HEK293 (cell line): ENCODE measurements at regions not wholly inside any gene's neighbourhood (a gene's known extent, or its start where the extent isn't known, plus 50 kb on each side); places are given as distances from the start of the nearest gene placed in this dataset.

Source experiments
- CTCF ChIA-PET: fragments of 350-600 bp; formaldehyde crosslinking; extraction: SDS; loops from one replicate; lab custom pipeline; 2021; ENCODE audit warnings: antibody characterized with exemption; lab: Yijun Ruan, JAX
- POLR2A ChIA-PET: fragments of 300-600 bp; formaldehyde crosslinking; extraction: SDS; loops from one replicate; lab custom pipeline; 2020; ENCODE audit warnings: antibody characterized with exemption, inconsistent platforms; lab: Yijun Ruan, JAX
- H3K27ac ChIP-seq: fragments of 200-500 bp; sonication (Bioruptor generic); 2 replicates; pipeline ENCODE4 v1.5.1; 2014; ENCODE audit warnings: low read depth, low read length, control low read depth, inconsistent platforms; ENCODE audit errors: extremely low read depth
- H3K36me3 ChIP-seq, 2 experiments: fragments of 200-500 bp in 1 of 2; sonication (Bioruptor generic) in 1 of 2; 1 replicate in 1 of 2; 2 replicates in 1 of 2; pipeline ENCODE4 v1.5.1; 2014 to 2017; ENCODE audit warnings: inconsistent platforms in 2 of 2, low read length in 2 of 2; ENCODE audit not compliant: control insufficient read depth in 2 of 2, insufficient read depth in 1 of 2
- H3K4me1 ChIP-seq: fragments of 200-500 bp; sonication (Bioruptor generic); 2 replicates; pipeline ENCODE4 v1.5.1; 2014; ENCODE audit warnings: mild to moderate bottlenecking, low read length, inconsistent platforms; ENCODE audit not compliant: control insufficient read depth, insufficient read depth
- H3K4me3 ChIP-seq: 2 replicates; pipeline ENCODE4 v1.5.1; 2011; ENCODE audit warnings: low read depth, mild to moderate bottlenecking, control low read depth, low read length, moderate library complexity
- H3K9me3 ChIP-seq: fragments of 200-500 bp; sonication (Bioruptor generic); 2 replicates; pipeline ENCODE4 v1.5.1; 2014; ENCODE audit warnings: low read depth, low read length, inconsistent platforms; ENCODE audit not compliant: control insufficient read depth, insufficient read depth
- CTCF ChIP-seq: fragments of 450-650 bp; formaldehyde crosslinking; IDR thresholded peaks from 2 replicates; pipeline ENCODE4 v1.5.1; 2016; ENCODE audit warnings: missing biosample characterization, missing genetic modification characterization
- MZF1 ChIP-seq: fragments of 450-650 bp; formaldehyde crosslinking; IDR thresholded peaks from 2 replicates; pipeline ENCODE4 v1.5.1; 2017; ENCODE audit warnings: missing biosample characterization, missing genetic modification characterization, borderline replicate concordance
- TRIM28 ChIP-seq: IDR thresholded peaks from 2 replicates; pipeline ENCODE4 v1.6.1; 2011; ENCODE audit warnings: low read length, control low read depth, borderline replicate concordance
- ZBTB20 ChIP-seq: fragments of 450-650 bp; formaldehyde crosslinking; IDR thresholded peaks from 2 replicates; pipeline ENCODE4 v1.5.1; 2016; ENCODE audit warnings: missing biosample characterization, missing genetic modification characterization
- ZFP3 ChIP-seq: fragments of 450-650 bp; formaldehyde crosslinking; IDR thresholded peaks from 2 replicates; pipeline ENCODE4 v1.5.1; 2016; ENCODE audit warnings: low read depth, missing biosample characterization, missing genetic modification characterization
- ZNF148 ChIP-seq: fragments of 450-650 bp; formaldehyde crosslinking; IDR thresholded peaks from 2 replicates; pipeline ENCODE4 v1.5.0; 2017; ENCODE audit warnings: missing biosample characterization, missing genetic modification characterization, borderline replicate concordance
- ZNF174 ChIP-seq: fragments of 450-650 bp; formaldehyde crosslinking; IDR thresholded peaks from 2 replicates; pipeline ENCODE4 v1.5.0; 2017; ENCODE audit warnings: missing biosample characterization, mild to moderate bottlenecking, missing genetic modification characterization
- ZNF175 ChIP-seq: fragments of 450-650 bp; formaldehyde crosslinking; IDR thresholded peaks from 2 replicates; pipeline ENCODE4 v1.5.1; 2016; ENCODE audit warnings: missing biosample characterization, missing genetic modification characterization
- ZNF211 ChIP-seq: fragments of 450-650 bp; formaldehyde crosslinking; IDR thresholded peaks from 2 replicates; pipeline ENCODE4 v1.5.1; 2016; ENCODE audit warnings: low read depth, missing biosample characterization, missing genetic modification characterization
- ZNF302 ChIP-seq: fragments of 450-650 bp; formaldehyde crosslinking; IDR thresholded peaks from 2 replicates; pipeline ENCODE4 v1.5.1; 2016; ENCODE audit warnings: missing biosample characterization, missing genetic modification characterization, low read depth
- ZNF335 ChIP-seq: fragments of 450-650 bp; formaldehyde crosslinking; conservative IDR thresholded peaks from 2 replicates; pipeline ENCODE4 v1.5.1; 2016; ENCODE audit warnings: missing biosample characterization, missing genetic modification characterization
- ZNF37A ChIP-seq: fragments of 450-650 bp; IDR thresholded peaks from 2 replicates; pipeline ENCODE4 v1.5.1; 2018; ENCODE audit warnings: missing biosample characterization, missing genetic modification characterization
- ZNF391 ChIP-seq: fragments of 450-650 bp; formaldehyde crosslinking; IDR thresholded peaks from 2 replicates; pipeline ENCODE4 v1.5.1; 2016; ENCODE audit warnings: low read depth, missing biosample characterization, missing genetic modification characterization, borderline replicate concordance
- ZNF423 ChIP-seq: fragments of 450-650 bp; formaldehyde crosslinking; IDR thresholded peaks from 2 replicates; pipeline ENCODE4 v1.5.1; 2016; ENCODE audit warnings: missing biosample characterization, missing genetic modification characterization
- ZNF518A ChIP-seq: fragments of 450-650 bp; formaldehyde crosslinking; conservative IDR thresholded peaks from 2 replicates; pipeline ENCODE4 v1.5.1; 2016; ENCODE audit warnings: low read depth, missing biosample characterization, missing genetic modification characterization
- ZNF544 ChIP-seq: fragments of 450-650 bp; formaldehyde crosslinking; IDR thresholded peaks from 2 replicates; pipeline ENCODE4 v1.5.0; 2017; ENCODE audit warnings: missing biosample characterization, missing genetic modification characterization
- ZNF561 ChIP-seq: fragments of 450-650 bp; IDR thresholded peaks from 2 replicates; pipeline ENCODE4 v1.5.1; 2018; ENCODE audit warnings: missing biosample characterization, missing genetic modification characterization, borderline replicate concordance
- ZNF596 ChIP-seq: fragments of 450-650 bp; IDR thresholded peaks from 2 replicates; pipeline ENCODE4 v1.5.0; 2018; ENCODE audit warnings: missing biosample characterization, mild to moderate bottlenecking, missing genetic modification characterization, moderate library complexity
- ZNF623 ChIP-seq: fragments of 450-650 bp; formaldehyde crosslinking; IDR thresholded peaks from 2 replicates; pipeline ENCODE4 v1.5.1; 2016; ENCODE audit warnings: missing biosample characterization, missing genetic modification characterization
- ZNF768 ChIP-seq: fragments of 450-650 bp; formaldehyde crosslinking; IDR thresholded peaks from 2 replicates; pipeline ENCODE4 v1.5.1; 2018; ENCODE audit warnings: missing biosample characterization, mild to moderate bottlenecking, missing genetic modification characterization
- ZNF785 ChIP-seq: fragments of 450-650 bp; formaldehyde crosslinking; IDR thresholded peaks from 2 replicates; pipeline ENCODE4 v1.5.1; 2016; ENCODE audit warnings: missing biosample characterization, missing genetic modification characterization
- ZNF791 ChIP-seq: fragments of 450-650 bp; formaldehyde crosslinking; IDR thresholded peaks from 2 replicates; pipeline ENCODE4 v1.5.1; 2016; ENCODE audit warnings: missing biosample characterization, missing genetic modification characterization
- ZNF837 ChIP-seq: fragments of 450-650 bp; formaldehyde crosslinking; IDR thresholded peaks from 2 replicates; pipeline ENCODE4 v1.5.1; 2016; ENCODE audit warnings: missing biosample characterization, missing genetic modification characterization
- TF ChIP-seq, protein P1 (sequence below): fragments of 450-650 bp; formaldehyde crosslinking; conservative IDR thresholded peaks from 2 replicates; pipeline ENCODE4 v1.5.1; 2016; ENCODE audit warnings: low read depth, missing biosample characterization, missing genetic modification characterization

- TF ChIP-seq ZNF335 (tag by site-specific recombination) (no peak), MZF1 (no peak), ZBTB20 (no peak), ZNF837 (no peak), CTCF (tag by site-specific recombination) (no peak)
Measured at GRCh38 chr4:180423712-180424057, 1819.5 kb upstream of the TENM3 start (continued).

- POLR2A ChIA-PET = no interaction called here
- Histone ChIP-seq H3K4me3 (no peak overlapping the region), H3K36me3 (no peaks in the 10 kb centered on the region), H3K4me1 (peaks cover 4% of the 10 kb centered on the region; the same call in 1 of the 2 replicates), H3K27ac (no peak overlapping the region), H3K9me3 (no peaks in the 10 kb centered on the region)
- TF ChIP-seq ZNF391 (tag by site-specific recombination) (no peak), ZNF37A (tag by site-specific recombination) (no peak), ZNF768 (no peak), ZNF785 (tag by site-specific recombination) (no peak), ZNF596 (tag by site-specific recombination) (no peak), ZNF175 (tag by site-specific recombination) (no peak), ZNF423 (tag by site-specific recombination) (no peak), ZNF561 (no peak), ZFP3 (tag by site-specific recombination) (no peak), ZNF174 (tag by site-specific recombination) (no peak), ZNF791 (tag by site-specific recombination) (no peak), ZNF211 (tag by site-specific recombination) (no peak), ZNF518A (no peak), ZNF623 (tag by site-specific recombination) (no peak), ZNF148 (tag by site-specific recombination) (no peak), TRIM28 (no peak), ZNF335 (tag by site-specific recombination) (no peak), ZNF544 (tag by site-specific recombination) (no peak), ZNF302 (tag by site-specific recombination) (no peak)
- TF ChIP-seq, protein P1, sequence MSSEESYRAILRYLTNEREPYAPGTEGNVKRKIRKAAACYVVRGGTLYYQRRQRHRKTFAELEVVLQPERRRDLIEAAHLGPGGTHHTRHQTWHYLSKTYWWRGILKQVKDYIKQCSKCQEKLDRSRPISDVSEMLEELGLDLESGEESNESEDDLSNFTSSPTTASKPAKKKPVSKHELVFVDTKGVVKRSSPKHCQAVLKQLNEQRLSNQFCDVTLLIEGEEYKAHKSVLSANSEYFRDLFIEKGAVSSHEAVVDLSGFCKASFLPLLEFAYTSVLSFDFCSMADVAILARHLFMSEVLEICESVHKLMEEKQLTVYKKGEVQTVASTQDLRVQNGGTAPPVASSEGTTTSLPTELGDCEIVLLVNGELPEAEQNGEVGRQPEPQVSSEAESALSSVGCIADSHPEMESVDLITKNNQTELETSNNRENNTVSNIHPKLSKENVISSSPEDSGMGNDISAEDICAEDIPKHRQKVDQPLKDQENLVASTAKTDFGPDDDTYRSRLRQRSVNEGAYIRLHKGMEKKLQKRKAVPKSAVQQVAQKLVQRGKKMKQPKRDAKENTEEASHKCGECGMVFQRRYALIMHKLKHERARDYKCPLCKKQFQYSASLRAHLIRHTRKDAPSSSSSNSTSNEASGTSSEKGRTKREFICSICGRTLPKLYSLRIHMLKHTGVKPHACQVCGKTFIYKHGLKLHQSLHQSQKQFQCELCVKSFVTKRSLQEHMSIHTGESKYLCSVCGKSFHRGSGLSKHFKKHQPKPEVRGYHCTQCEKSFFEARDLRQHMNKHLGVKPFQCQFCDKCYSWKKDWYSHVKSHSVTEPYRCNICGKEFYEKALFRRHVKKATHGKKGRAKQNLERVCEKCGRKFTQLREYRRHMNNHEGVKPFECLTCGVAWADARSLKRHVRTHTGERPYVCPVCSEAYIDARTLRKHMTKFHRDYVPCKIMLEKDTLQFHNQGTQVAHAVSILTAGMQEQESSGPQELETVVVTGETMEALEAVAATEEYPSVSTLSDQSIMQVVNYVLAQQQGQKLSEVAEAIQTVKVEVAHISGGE (tag by site-specific recombination) = no peak
- CTCF ChIA-PET = no interaction called here
Measured at GRCh38 chr4:180426938-180427337, 1816.3 kb upstream of the TENM3 start.
